ENCODE measurements at regions not wholly inside any gene's neighbourhood (a gene's known extent, or its start where the extent isn't known, plus 50 kb on each side); places are given as distances from the start of the nearest gene placed in this dataset.

GRCh38 chr3:72585966-72586365 is 262.3 kb downstream of the SHQ1 start:
- H4K8ac ChIP-seq (ENCODE audit: low read depth in 2 of 2, low read length in 2 of 2) = no peak overlapping the region
- no peak overlapping the region; the same call in 1 of the 2 replicates for H3K4me2 ChIP-seq (ENCODE audit: low read depth, low read length)
- peak; percentile 40; the same call in 1 of the 2 replicates for ATAC-seq (ENCODE audit: low read depth)
- no peak overlapping the region for H3K18ac ChIP-seq (ENCODE audit: low read depth, low read length)
- ChIA-PET POLR2A (ENCODE audit: unreplicated experiment) (no interaction called here), CTCF (no interaction called here)
- BruUV-seq (replicated peaks) = no TSS peak
- no peak overlapping the region for H3K4me3 ChIP-seq (ENCODE audit: insufficient read depth, low read depth, low read length)
- H3K79me1 ChIP-seq (ENCODE audit: low read depth in 1 of 2, low read length in 2 of 2) = no peaks in the 10 kb centered on the region
- no peak overlapping the region for H4K91ac ChIP-seq (ENCODE audit: insufficient read depth, low read depth, low read length)
- dilution Hi-C loops (cut with HindIII; ENCODE audit: low sequenced_read_pairs, unreplicated experiment) = no loop called here
- no peak overlapping the region for H3K4ac ChIP-seq (ENCODE audit: low read depth, low read length)
- intact Hi-C loops (cut with micrococcal nuclease) = no loop called here
- WGBS, 2 experiments (ENCODE audit: extremely low coverage in 2 of 2, insufficient read length in 1 of 2) = 50% methylated on average over 1 of the region's 4 CpGs; no CpG with 5 or more reads in 1 of the 2 experiments
- H2AK9ac ChIP-seq (replicated peaks; ENCODE audit: low read depth, low read length, poor library complexity) = no peak overlapping the region
- no peak overlapping the region for H2AFZ ChIP-seq (replicated peaks; ENCODE audit: low read length, poor library complexity)
- no peak overlapping the region for H3K56ac ChIP-seq (ENCODE audit: extremely low read depth, insufficient read depth, low read length)
- no peak overlapping the region for H3K23ac ChIP-seq (ENCODE audit: low read depth, low read length)
- H3K36me3 ChIP-seq (ENCODE audit: control insufficient read depth, insufficient read depth, low read length) = no peaks in the 10 kb centered on the region
- in situ Hi-C loops (cut with MboI; ENCODE audit: low sequenced_read_pairs) = no loop called here
- H2BK5ac ChIP-seq (ENCODE audit: low read depth, low read length, poor library complexity, severe bottlenecking) = no peak overlapping the region
- H3K27ac ChIP-seq (ENCODE audit: insufficient read depth, low read length) = no peak overlapping the region
- DNase-seq = no peak
- H4K5ac ChIP-seq (ENCODE audit: low read depth, low read length) = no peak overlapping the region
- no peak overlapping the region for H3K9ac ChIP-seq (ENCODE audit: low read depth, low read length)
- H2BK15ac ChIP-seq (ENCODE audit: low read depth, low read length) = no peak overlapping the region
- H4K20me1 ChIP-seq (ENCODE audit: insufficient read depth, low read length) = no peaks in the 10 kb centered on the region
- no peaks in the 10 kb centered on the region for H3K9me3 ChIP-seq (ENCODE audit: control insufficient read depth, insufficient read depth, low read length)
- H3K9me1 ChIP-seq (ENCODE audit: insufficient read depth, low read length) = no peaks in the 10 kb centered on the region
- H2BK20ac ChIP-seq (ENCODE audit: low read depth, low read length) = no peak overlapping the region
- no peak overlapping the region for H3K14ac ChIP-seq (replicated peaks; ENCODE audit: low read depth, low read length)
- TF ChIP-seq, protein P1, sequence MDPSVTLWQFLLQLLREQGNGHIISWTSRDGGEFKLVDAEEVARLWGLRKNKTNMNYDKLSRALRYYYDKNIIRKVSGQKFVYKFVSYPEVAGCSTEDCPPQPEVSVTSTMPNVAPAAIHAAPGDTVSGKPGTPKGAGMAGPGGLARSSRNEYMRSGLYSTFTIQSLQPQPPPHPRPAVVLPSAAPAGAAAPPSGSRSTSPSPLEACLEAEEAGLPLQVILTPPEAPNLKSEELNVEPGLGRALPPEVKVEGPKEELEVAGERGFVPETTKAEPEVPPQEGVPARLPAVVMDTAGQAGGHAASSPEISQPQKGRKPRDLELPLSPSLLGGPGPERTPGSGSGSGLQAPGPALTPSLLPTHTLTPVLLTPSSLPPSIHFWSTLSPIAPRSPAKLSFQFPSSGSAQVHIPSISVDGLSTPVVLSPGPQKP (IDR thresholded peaks at IDR 0.05; ENCODE audit: borderline replicate concordance, low read depth, low read length) = no peak
- no peak for TF ChIP-seq RCOR1 (IDR thresholded peaks at IDR 0.05; ENCODE audit: insufficient replicate concordance, low read length)
- TF ChIP-seq CHD1 (IDR thresholded peaks at IDR 0.05; ENCODE audit: low read depth, low read length) = no peak
- TF ChIP-seq NFE2L2 (IDR thresholded peaks at IDR 0.05; ENCODE audit: low read depth, low read length) = no peak
- no peak for TF ChIP-seq CEBPB (IDR thresholded peaks at IDR 0.05; ENCODE audit: low read depth, low read length)
- H2AK5ac ChIP-seq (ENCODE audit: low read depth, low read length) = no peak overlapping the region
- H3K4me1 ChIP-seq (ENCODE audit: control insufficient read depth, insufficient read depth, low read length) = peaks cover 3% of the 10 kb centered on the region; the same call in 1 of the 2 replicates
- no peak overlapping the region for H2BK120ac ChIP-seq (ENCODE audit: low read depth, low read length)
- H3K27me3 ChIP-seq (ENCODE audit: control insufficient read depth, insufficient read depth, low read length) = peaks cover 5% of the 10 kb centered on the region

Data from IMR-90 (cell line).